Pons (tissue), 1 donor: ENCODE measurements at regions not wholly inside any gene's neighbourhood (a gene's known extent, or its start where the extent isn't known, plus 50 kb on each side); places are given as distances from the start of the nearest gene placed in this dataset.

ENCODE experiments used
- DNase-seq: peaks from one replicate; pipeline ENCODE4 v3.0.0-alpha.2; 2016; ENCODE audit warnings: low spot score

- DNase-seq = no peak
These were observed 123.7 kb upstream of the NCK2 start for GRCh38 chr2:105621038-105621437.

- no peak for DNase-seq
These were observed 126.4 kb upstream of the NCK2 start for GRCh38 chr2:105618351-105618659.

GRCh38 chr2:105617631-105618350, 126.9 kb upstream of the NCK2 start:
- no peak for DNase-seq

GRCh38 chr2:105615305-105615704, 129.4 kb upstream of the NCK2 start:
- no peak for DNase-seq

- DNase-seq = no peak
These were observed 132.8 kb upstream of the NCK2 start for GRCh38 chr2:105611811-105612424.

- no peak for DNase-seq
These were observed 133.4 kb upstream of the NCK2 start for GRCh38 chr2:105611333-105611637.

- DNase-seq = no peak
These were observed 134.0 kb upstream of the NCK2 start for GRCh38 chr2:105610576-105611332.

- no peak for DNase-seq
These were observed 134.8 kb upstream of the NCK2 start for GRCh38 chr2:105609746-105610402.

- DNase-seq = no peak
These were observed 136.7 kb upstream of the NCK2 start for GRCh38 chr2:105607920-105608504.

GRCh38 chr2:105606081-105606480, 138.6 kb upstream of the NCK2 start:
- no peak for DNase-seq

GRCh38 chr2:105604938-105605337, 139.8 kb upstream of the NCK2 start:
- peak; percentile 64 for DNase-seq

GRCh38 chr2:105600949-105601794, 143.5 kb upstream of the NCK2 start:
- DNase-seq = no peak

GRCh38 chr2:105600602-105600948, 144.1 kb upstream of the NCK2 start:
- no peak for DNase-seq

- DNase-seq = no peak
These were observed 144.7 kb upstream of the NCK2 start for GRCh38 chr2:105600037-105600442.

GRCh38 chr2:105598829-105599698, 145.6 kb upstream of the NCK2 start:
- DNase-seq = no peak

GRCh38 chr2:105597806-105598803, 146.6 kb upstream of the NCK2 start:
- no peak for DNase-seq

GRCh38 chr2:105597011-105597805, 147.5 kb upstream of the NCK2 start:
- DNase-seq = no peak

- no peak for DNase-seq
These were observed 148.2 kb upstream of the NCK2 start for GRCh38 chr2:105596411-105596921.
